ENCODE measurements at regions not wholly inside any gene's neighbourhood (a gene's known extent, or its start where the extent isn't known, plus 50 kb on each side); places are given as distances from the start of the nearest gene placed in this dataset.

- TF ChIP-seq CTCF (optimal IDR thresholded peaks at IDR 0.05 in 1 of 3, IDR thresholded peaks at IDR 0.05 in 1 of 3, conservative IDR thresholded peaks at IDR 0.05 in 1 of 3; ENCODE audit: extremely low read depth in 1 of 3, insufficient read depth in 2 of 3, low read length in 3 of 3) (no peak), EZH2 (IDR thresholded peaks at IDR 0.05; ENCODE audit: low read length) (no peak)
These were observed 74.2 kb downstream of the ZFP36L2 start for GRCh38 chr2:43152186-43152585.

All from keratinocyte (primary cell).